A172 (cell line): ENCODE measurements at regions not wholly inside any gene's neighbourhood (a gene's known extent, or its start where the extent isn't known, plus 50 kb on each side); places are given as distances from the start of the nearest gene placed in this dataset.
"Not testable (repeated sequence)": the region's sequence is repeated elsewhere in the genome, so short reads cannot be mapped to it uniquely, and the experiment has no call there.

ENCODE experiments used
- DNase-seq: peaks from one replicate; pipeline ENCODE4 v3.0.0-alpha.2; 2015; ENCODE audit warnings: low spot score

DNA sequence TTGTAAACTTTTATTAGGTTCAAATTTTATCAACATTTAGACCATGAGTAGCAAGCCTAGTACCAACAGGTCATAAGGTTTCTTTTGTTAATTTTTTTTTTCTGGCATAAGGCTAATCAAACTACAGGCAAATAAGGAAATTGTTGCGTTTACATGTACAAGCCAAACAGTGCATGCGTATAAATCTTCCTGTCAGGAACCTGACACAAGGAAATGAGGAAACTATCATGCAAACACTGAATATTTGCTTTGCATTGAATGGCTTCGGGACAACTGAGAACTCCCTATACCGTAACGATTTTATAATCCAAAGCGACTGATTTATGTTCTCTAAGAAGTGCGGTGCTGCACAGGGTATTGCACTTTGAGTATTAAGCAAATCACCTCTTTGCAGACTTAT lies 133.0 kb upstream of the TRPC4 start:
- no peak for DNase-seq

DNA sequence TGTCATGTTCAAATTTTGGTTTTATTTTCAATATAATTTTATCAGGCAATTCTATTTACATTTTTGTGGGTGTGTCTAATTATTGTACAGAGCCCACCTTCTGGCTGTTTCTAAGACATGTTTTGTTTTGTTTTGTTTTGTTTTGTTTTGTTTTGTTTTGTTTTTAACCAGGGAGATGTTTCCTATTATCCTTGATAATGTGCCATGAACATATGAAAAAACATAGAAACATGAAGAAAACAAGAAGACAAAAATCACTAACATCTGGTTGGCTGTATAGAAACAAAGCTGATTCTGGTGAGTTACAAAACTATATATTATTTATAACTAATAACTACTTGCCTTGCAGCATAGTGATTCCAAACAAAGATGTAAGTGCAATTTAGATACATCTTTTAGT lies 128.1 kb upstream of the TRPC4 start:
- no peak for DNase-seq

DNA sequence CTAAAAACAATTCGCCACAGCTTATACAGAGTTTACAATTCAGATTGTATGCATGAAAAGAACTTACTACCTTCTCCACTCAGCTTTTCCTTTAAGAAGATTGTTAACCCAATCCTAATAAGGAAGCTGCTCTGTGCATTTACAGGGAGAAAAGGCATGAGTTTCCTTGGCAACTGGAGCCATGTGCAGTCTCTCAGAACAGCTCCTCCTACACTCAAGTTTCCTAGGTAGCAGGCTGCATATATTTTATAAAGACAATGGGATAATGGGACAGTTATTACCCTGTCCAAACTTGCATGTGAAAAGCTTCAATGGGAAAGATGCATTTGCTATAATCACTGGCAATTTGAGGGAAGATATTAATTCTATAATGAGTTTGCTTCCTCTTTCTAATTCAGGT lies 125.5 kb upstream of the TRPC4 start:
- DNase-seq = peak; percentile 4

DNA sequence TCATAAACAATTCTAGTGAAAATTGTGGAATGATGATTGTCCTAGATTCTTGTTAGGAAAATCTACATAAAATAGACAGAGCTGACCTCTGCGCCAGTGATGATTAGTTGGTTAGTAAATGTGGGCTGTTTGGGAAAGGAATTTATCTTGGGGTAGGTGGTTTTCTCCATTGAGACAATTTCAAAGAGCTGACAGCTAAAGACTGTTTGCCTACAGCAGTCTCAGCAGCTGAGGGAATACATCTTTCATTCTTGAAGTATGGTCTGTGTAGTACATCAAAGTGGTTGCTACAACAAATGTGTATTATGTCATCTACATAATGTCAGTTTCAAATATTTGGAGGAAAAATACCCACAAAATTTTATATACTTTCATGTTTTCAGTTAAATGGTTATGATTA lies 117.2 kb upstream of the TRPC4 start:
- DNase-seq = no peak

DNA sequence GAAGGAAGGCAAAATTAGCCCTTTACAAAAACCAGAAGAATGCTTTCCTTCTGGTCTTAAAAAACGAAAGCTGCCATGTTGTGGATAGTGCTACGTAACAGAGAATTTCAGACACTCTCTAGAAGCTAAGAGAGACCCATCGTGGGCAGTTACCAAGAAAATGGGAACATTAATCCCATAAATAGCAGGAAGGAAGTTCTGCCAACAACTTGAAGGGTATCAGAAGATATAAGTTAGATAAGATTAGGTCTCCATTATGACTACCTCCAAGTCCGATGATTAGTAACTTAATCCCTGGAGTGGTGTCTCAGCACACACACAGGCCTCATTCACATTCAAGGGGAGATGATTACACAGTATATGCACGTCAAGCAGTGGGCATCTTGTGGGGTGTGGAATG lies 115.7 kb upstream of the TRPC4 start:
- no peak for DNase-seq

DNA sequence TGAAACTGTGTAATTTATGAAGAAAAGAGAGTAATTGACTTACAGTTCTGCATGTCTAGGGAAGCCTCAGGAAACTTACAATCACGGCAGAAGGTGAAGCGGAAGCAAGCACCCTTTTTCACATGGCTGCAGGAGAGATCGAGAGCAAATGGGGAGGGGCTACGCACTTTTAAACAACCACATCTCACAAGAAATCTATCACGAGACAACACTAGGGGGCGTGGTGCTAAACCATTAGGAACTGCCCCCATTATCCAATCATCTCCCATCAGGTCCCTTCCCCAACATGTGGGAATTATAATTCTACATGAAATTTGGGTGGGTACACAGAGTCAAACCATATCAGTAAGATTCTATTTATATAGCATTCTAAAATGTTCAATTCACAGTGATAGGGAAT lies 114.8 kb upstream of the TRPC4 start:
- DNase-seq = no peak

DNA sequence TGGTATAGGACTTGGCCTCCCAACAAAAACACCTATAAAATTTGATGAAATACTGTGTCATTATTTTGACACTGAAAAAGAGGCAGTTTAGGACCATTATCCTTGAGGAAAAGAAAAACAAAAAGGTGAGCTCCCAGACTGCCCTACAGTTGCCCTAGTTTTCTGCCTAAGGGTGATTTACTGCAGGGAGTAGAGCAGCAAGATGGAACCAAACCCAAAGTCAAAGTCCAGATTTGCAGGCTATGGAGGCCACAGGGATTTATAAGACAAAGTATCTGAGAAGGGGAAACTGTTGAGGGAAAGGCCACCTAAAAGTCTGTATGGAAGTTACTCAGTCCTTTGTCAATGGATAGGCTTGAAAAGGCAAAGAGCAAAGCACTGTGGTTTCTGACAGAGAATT lies 112.4 kb upstream of the TRPC4 start:
- no peak for DNase-seq

DNA sequence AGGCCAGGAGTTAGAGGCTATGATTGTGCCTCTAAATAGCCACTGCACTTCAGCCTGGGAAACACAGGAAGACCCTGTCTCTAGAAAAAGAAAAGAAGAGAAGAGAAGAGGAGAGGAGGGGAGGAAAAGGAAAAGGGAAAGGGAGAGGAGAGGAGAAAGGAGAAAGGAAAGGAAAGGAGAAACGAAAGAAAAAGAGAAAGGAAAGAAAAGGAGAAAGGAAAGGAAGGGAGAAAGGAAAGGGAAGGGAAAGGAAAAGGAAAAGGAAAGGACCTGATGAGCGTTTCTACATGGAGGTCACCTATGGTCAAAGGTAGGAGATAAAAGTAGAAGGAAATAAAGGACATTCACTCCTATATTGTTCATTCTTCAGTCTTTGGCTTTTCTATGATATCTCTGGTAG lies 109.1 kb upstream of the TRPC4 start:
- no peak for DNase-seq

DNA sequence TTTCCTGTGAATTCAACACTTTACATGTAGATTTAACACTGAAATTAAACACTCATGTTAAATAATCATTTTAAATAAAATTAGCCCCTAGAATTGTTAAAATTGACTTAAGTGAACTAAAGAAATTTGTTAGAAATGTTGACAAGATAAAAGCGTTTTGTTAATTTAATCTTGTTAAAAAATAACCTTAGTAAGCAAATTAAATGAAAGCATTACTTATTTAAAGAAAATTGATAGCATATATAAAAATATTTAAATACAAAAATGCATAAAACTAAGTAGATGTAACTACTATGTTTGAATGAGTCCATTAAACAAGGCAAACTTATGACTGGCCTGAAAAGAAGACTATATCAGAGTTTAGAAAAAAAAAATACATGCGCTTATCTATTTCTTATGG lies 99.0 kb upstream of the TRPC4 start:
- no peak for DNase-seq

DNA sequence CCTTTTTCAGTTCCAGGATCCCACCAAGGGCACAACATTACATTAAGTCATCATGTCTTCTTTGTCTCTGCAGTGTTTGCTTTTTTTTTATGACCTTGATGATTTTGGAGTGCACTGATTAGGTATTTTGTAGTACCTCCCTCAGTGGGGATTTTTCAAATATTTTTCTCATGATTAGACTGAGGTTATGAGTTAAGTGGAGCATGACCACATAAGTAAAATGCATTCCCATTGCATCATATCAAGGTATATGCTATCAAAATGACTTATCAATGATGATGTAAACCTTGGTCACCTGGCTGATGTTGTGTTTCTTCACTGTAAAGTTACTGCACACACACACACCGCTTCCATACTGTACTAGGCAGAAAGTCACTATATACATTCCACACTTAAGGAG lies 96.7 kb upstream of the TRPC4 start:
- peak; percentile 7 for DNase-seq

DNA sequence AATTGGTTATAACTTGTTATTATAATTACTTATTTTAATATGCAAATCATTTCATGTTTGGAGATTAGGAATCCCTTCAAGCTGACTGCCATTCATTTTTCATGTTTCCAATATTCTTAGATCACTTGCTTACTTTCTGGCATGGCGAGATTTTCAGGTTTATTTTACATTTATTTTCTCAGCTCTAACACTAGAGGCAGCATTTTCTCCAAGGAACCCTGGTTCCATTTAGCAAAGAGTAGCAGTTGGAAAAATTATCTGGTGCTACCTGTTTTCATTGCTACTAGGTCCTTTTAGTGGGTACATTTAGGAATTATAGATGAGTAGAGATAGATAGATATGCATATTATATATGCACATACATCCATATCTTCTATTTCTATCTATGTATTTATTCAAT lies 90.9 kb upstream of the TRPC4 start:
- DNase-seq = no peak

DNA sequence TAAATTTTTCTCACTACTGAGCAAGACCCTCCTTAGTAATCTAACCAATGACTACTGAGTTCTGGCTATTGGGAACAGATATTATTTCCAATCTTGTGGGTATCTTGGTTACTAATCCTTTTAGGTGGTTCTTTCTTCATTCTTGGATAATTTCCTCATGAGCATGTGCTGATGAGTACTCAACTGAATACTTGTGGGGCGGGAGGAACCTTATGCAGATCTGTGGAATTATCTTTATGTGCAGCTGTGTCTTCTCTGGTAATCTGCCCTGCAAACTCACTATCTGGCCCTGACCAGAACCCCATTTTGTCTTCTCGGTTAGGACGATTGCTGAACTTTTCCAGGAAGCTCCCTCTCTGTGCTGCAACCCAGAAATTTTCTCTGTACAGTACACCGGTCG lies 89.7 kb upstream of the TRPC4 start:
- DNase-seq = no peak

DNA sequence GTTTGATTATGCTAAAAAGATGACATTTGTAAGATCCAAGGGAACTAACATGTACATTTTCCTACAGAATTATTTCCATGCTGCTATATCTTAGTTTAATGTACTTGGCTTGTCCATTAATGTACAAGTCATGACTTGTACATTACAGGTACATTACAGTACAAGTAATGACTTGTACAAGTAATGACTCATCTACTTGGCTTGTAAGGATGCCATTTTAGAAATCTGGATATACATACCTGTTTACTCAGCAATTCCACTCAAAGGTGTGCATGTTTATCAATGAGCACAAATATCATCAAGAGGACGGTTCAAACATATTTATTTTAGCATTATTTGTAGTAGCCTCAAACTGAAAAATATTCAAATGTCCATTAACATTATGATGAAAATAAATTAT lies 87.0 kb upstream of the TRPC4 start:
- DNase-seq = no peak

DNA sequence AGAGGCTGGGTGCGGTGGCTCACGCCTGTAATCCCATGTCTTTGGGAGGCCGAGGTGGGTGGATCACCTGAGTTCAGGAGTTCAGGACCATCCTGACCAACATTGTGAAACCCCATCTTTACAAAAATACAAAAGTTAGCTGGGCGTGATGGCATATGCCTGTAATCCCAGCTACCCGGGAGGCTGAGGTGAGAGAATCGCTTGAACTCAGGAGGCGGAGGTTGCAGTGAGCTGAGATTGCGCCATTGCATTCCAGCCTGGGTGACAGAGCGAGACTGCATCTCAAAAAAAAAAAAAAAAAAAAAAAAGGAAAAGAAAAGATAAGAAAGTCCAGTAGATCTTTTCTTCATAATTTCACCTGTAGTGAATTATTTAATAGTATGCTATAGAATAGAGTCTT lies 85.0 kb upstream of the TRPC4 start:
- not testable (repeated sequence) for DNase-seq

DNA sequence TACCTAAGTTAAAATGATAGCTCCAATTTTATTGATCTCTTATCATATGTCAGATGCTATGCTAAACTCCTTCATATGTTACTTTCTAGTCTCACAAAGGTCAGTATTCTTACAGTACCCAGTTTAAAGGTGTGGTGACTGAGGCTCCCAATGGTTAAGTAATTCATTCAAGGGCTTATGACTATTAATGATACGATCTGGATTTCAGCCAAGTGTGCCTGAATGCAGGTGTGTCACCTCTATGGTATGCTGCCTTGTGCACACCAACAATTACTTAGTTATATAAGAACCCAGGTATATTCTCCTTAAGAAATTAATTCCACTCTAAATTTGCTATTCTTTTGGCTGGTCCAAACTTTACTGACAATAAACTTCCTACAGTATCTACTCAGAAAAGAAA lies 84.6 kb upstream of the TRPC4 start:
- no peak for DNase-seq

DNA sequence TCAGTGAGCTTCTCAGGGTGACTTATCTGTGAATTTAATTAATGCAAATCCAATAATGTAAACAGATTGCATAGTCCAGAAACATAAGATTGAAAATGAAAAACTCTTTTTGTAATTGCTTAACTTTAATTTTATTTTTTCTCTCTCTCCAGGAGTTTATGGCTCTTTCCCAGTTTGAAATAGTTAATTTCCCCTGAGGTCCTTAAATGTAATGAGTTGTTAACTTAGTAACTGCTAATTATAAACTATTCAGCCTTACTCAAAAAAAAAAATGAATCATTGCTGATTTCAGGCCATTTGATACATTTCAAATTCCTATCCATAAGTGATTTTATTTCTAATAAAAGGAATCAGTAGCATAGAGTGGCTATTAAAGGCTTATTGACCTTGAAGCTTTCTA lies 84.1 kb upstream of the TRPC4 start:
- no peak for DNase-seq

DNA sequence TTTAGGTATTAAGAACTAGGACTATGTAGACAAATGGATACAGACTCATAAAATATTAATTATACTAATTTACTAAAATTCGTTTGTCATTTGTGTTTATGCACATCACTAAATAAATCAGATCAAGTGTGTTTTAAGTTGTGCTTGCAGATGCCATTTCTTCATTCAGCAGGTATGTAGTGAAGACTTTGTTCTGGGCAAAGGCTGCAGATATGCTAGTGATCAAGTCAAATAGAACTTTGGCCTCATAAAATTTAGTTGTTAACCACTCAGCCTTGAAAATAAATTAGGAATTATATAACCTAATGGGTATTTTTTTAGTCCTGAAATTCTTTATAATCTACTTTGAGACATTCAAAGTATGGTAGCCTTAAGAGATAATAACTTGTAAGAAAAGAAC lies 80.4 kb upstream of the TRPC4 start:
- DNase-seq = no peak

DNA sequence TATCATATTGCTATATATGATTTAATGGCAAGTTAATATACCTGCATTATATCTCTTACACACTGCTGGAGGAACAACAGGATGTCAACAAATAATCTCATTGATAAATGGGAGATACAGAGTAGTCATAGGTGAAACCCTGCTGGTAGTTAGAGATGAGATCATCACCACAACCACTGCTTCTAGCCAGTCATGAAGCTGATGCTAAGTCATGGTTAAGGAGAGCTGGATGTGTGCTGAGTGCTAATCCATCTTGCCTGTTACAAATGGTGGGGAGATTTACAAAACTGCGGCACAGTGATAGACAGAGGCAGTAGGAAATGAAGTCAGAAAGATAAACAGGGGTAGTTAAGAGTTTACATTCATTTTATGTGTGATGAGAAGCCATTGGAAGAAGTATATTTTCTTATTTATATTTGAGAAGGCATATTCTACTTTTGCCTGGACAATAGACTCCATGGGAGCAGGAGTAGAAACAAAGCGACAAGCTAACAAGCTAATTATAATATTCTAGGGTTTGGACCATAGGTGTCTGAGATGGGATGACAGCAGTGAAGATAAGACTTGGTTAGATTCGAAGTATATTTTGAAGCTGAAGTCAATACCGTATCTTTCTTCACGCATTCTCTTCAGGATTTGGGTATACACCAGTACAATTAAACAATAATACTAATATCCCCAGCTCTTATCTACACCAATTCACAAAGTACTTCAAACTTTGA lies 78.0 kb upstream of the TRPC4 start:
- DNase-seq = no peak

DNA sequence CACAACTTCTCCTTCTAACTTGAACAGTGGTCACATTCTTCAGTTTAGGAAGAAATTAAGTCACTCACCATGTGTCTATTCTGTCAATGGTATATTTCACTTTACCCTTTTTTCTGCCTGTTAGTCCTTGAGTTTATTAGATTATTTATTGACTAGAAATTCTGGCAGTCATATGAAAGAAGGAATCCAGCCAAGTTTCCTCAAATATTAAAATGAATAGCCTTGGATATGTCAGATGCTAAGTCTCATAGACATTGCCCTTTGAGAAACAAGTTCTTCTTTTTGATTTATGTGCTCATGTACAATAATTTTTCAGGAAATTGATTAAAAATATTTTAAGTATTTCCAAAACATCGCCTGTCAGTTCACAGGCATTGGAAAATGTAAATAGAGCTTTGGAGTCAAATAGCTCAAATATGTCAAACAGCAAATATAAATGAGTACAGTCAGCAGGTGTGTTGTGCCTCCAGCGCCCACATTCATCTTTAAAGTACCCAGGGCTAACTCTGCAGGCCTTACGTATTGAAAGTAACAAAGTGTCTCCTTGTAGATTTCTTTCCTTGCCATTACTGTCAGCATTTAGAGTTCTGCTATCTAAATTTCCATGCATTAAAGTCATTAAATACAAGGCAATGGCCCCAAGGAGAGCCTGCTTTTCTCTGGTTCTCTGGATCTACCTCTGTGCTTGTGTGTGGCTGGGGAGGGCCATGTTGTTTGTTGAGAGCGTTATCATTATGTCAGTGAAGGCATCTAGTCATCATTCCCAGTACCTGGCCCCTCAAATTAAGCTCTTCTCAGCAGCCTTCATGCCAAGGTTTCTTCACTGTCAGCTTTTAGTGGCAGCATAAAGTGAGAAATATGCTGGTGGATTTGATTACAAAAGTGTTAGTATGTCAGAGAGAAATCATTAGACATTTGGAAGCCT lies 76.3 kb upstream of the TRPC4 start:
- no peak for DNase-seq

DNA sequence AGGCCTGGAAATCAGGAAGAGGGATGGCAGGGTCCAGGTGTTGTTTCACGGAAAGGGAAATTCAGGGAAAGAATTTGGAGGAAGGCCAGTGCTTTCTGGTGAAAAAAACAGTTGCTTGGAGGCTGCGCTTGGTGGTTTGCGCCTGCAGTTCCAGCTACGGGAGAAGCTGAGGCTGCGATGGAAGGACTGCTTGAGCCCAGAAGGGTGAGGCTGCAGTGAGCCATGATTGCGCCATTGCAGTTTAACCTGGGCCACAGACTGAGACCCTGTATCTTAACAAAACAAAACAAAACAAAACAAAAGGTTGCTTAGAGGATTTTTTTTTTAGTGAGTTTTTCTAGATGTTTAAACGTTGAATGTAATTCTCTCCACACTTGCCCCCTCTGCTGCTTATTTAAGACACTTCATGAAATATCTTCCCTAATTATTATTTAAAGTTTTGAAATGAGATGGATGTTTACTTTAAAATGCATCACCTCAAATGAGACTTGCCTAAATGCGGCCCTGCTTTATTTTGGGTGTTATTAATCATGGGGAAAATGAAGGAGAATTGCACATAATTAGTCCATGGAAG lies 75.4 kb upstream of the TRPC4 start:
- DNase-seq = no peak

DNA sequence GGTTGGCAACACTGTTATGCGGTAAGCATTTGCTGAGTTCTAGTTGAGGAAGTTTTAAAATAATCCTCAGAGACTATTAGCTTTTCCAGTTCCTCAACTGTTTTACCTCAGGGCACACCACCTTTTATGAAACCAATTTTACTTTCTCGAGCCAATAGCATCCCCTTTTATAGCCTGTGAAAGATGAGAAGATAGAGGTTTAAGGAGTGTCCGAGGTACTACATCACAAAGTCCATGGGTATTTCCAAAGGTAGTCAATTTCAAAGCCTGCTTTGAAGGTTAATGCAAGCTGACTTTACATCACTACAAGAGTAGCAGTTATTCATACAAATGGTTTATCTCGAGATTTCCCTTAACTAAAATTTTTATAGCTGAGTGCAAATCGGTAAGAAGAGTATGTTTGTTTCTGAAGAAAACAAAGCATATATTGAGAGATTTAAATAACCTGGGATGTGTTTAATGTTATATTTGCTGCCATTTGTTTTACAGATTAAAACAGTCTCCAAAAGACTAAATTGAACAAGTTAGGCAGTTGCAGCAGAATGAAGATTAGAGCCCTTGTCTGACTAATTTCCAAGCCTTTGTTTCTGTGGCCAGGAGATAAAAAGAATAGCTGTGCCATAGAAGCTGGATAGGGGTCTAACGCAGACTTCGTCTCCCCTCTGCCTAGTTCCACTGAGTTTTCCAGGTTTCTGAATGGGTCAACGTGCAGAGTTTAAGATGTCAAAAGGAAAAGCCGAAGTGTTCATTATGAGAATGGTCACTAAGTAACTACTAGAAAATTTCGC lies 74.7 kb upstream of the TRPC4 start:
- no peak for DNase-seq

DNA sequence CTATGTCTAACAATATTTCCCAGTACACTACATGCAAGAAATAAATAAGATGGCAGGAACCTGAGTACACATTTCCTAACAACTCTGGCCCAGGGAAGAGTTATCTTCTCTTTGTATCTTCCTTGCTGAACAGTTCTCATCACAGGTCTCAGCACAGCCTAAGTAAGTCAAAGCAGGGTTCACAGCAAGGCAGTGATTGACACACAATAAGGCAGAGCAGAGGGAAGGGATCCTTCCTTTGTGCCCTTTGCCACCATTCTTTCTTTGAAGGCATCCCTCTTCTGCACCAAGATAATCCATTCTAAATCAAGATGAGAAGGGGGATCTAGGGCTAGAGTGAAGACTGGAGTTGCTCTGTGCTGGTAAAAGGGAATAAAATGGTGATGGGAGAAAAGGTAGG lies 73.4 kb upstream of the TRPC4 start:
- DNase-seq = no peak
